ENCODE measurements at regions not wholly inside any gene's neighbourhood (a gene's known extent, or its start where the extent isn't known, plus 50 kb on each side); places are given as distances from the start of the nearest gene placed in this dataset.

DNA sequence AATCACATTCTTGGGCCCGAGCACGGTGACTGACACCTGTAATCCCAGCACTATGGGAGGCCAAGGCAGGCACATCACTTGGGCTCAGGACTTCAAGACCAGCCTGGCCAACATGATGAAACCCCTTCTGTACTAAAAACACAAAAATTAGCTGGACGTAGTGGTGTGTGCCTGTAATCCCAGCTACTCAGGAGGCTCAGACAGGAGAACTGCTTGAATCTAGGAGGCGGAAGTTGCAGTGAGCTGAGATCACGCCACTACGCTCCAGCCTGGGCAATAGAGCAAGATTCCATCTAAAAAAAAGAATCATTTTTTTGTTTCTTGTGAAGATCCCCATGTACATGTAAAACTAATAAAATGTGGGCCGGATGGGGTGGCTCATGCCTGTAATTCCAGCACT lies 53.1 kb upstream of the ATF7IP2 start:
- no peak for DNase-seq (ENCODE audit: low read depth)
- H3K4me3 ChIP-seq (ENCODE audit: control insufficient read depth, low read depth, low read length): no peak overlapping the region
- TF ChIP-seq, protein P1, sequence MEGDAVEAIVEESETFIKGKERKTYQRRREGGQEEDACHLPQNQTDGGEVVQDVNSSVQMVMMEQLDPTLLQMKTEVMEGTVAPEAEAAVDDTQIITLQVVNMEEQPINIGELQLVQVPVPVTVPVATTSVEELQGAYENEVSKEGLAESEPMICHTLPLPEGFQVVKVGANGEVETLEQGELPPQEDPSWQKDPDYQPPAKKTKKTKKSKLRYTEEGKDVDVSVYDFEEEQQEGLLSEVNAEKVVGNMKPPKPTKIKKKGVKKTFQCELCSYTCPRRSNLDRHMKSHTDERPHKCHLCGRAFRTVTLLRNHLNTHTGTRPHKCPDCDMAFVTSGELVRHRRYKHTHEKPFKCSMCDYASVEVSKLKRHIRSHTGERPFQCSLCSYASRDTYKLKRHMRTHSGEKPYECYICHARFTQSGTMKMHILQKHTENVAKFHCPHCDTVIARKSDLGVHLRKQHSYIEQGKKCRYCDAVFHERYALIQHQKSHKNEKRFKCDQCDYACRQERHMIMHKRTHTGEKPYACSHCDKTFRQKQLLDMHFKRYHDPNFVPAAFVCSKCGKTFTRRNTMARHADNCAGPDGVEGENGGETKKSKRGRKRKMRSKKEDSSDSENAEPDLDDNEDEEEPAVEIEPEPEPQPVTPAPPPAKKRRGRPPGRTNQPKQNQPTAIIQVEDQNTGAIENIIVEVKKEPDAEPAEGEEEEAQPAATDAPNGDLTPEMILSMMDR (conservative IDR thresholded peaks at IDR 0.05; ENCODE audit: control insufficient read depth, insufficient read depth, low read depth, low read length): no peak

- H3K4me3 ChIP-seq (ENCODE audit: control insufficient read depth, low read depth, low read length): no peak overlapping the region
- TF ChIP-seq, protein P1 (conservative IDR thresholded peaks at IDR 0.05; ENCODE audit: control insufficient read depth, insufficient read depth, low read depth, low read length): no peak
- no peak for DNase-seq (ENCODE audit: low read depth)
Observed at GRCh38 chr16:10333321-10334032, 52.4 kb upstream of the ATF7IP2 start.

GRCh38 chr16:10335681-10336080 lies 50.2 kb upstream of the ATF7IP2 start:
- H3K4me3 ChIP-seq (ENCODE audit: control insufficient read depth, low read depth, low read length): no peak overlapping the region
- no peak for DNase-seq (ENCODE audit: low read depth)
- TF ChIP-seq, protein P1 (conservative IDR thresholded peaks at IDR 0.05; ENCODE audit: control insufficient read depth, insufficient read depth, low read depth, low read length): no peak
